NB4 (cell line): ENCODE measurements at regions not wholly inside any gene's neighbourhood (a gene's known extent, or its start where the extent isn't known, plus 50 kb on each side); places are given as distances from the start of the nearest gene placed in this dataset.

Experiments used
- DNase-seq: peaks from one replicate; pipeline ENCODE4 v3.0.0; 2010; ENCODE audit warnings: low read depth
- H3K4me3 ChIP-seq: one replicate; pipeline ENCODE4 v1.5.1; 2011; ENCODE audit warnings: mild to moderate bottlenecking, low read depth, low read length, moderate library complexity
- CTCF ChIP-seq: IDR thresholded peaks from one replicate; pipeline ENCODE4 v1.5.1; 2012; ENCODE audit warnings: low read depth, low read length
- MYC ChIP-seq: IDR thresholded peaks from 2 replicates; pipeline ENCODE4 v1.6.1; 2011; ENCODE audit warnings: low read depth, low read length
- POLR2A ChIP-seq: IDR thresholded peaks from 2 replicates; pipeline ENCODE4 v1.6.1; 2011; ENCODE audit warnings: mild to moderate bottlenecking; ENCODE audit not compliant: insufficient read length; ENCODE audit errors: extremely low read depth
- TF ChIP-seq, protein P1 (sequence below): IDR thresholded peaks from 2 replicates; pipeline ENCODE4 v1.6.1; 2011; ENCODE audit warnings: low read depth, low read length

GRCh38 chr2:129893244-129893643 lies 86.2 kb upstream of the RAB6C start:
- no peak overlapping the region for H3K4me3 ChIP-seq
- TF ChIP-seq POLR2A (no peak), CTCF (no peak), MYC (no peak)
- TF ChIP-seq, protein P1, sequence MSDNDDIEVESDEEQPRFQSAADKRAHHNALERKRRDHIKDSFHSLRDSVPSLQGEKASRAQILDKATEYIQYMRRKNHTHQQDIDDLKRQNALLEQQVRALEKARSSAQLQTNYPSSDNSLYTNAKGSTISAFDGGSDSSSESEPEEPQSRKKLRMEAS: no peak
- DNase-seq: no peak

GRCh38 chr2:129894616-129895015 lies 84.8 kb upstream of the RAB6C start:
- no peak for DNase-seq
- TF ChIP-seq, protein P1: no peak
- TF ChIP-seq POLR2A (no peak), MYC (no peak), CTCF (no peak)
- no peak overlapping the region for H3K4me3 ChIP-seq

DNA sequence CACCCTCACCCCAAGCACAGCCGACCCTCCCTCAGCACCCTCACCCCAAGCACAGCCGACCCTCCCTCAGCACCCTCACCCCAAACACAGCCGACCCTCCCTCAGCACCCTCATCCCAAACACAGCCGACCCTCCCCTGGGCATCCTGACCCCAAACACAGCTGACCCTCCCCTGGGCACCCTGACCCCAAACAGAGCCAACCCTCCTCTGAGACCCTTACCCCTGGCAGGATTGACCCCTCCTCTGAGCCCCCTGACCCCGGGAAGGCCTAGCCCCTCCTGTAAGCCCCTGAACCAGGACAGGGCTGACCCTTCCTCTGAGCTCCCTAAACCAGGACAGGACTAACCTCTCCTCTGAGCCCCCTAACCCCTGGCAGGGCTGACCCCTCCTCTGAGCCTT lies 84.4 kb upstream of the RAB6C start:
- no peak for DNase-seq
- H3K4me3 ChIP-seq: no peak overlapping the region
- TF ChIP-seq, protein P1: no peak
- TF ChIP-seq MYC (no peak), CTCF (no peak)

- TF ChIP-seq, protein P1: no peak
- TF ChIP-seq MYC (no peak), CTCF (no peak), POLR2A (no peak)
- no peak overlapping the region for H3K4me3 ChIP-seq
- DNase-seq: no peak
Measured at GRCh38 chr2:129895526-129896082, 83.9 kb upstream of the RAB6C start.

GRCh38 chr2:129896226-129897100 lies 83.0 kb upstream of the RAB6C start:
- TF ChIP-seq CTCF (no peak), POLR2A (no peak), MYC (no peak)
- TF ChIP-seq, protein P1: no peak
- DNase-seq: no peak
- no peak overlapping the region for H3K4me3 ChIP-seq
